CD4-positive, alpha-beta T cell treated with Interleukin-6 at 100 ng/mL for 8 hours (primary cell): ENCODE measurements at regions not wholly inside any gene's neighbourhood (a gene's known extent, or its start where the extent isn't known, plus 50 kb on each side); places are given as distances from the start of the nearest gene placed in this dataset.

Experiments used
- DNase-seq: peaks from one replicate; pipeline ENCODE4 v3.0.0-alpha.2; 2020; ENCODE audit warnings: mixed read lengths, low spot score

DNA sequence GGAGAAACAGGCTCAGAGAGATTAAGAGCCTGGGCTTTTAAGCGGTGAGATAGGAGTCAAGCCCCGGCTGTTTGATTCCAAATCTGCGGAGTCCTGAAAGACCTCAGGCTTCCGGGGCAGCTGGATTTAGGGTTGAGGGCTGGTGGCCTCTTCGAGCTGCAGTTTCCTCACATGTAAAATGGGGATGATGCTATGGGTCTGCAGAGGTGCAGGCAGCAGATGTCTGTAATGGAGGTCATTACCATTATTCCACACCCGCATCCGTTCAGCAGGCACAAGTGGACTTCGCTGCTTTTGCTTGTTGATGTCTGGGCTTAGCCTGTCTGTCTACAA, 175.6 kb upstream of the HS6ST1 start:
- DNase-seq, result no peak

- DNase-seq, result no peak
These were observed 176.1 kb upstream of the HS6ST1 start for GRCh38 chr2:128494640-128495321.

- DNase-seq, result no peak
These were observed 177.4 kb upstream of the HS6ST1 start for GRCh38 chr2:128495996-128496547.

DNA sequence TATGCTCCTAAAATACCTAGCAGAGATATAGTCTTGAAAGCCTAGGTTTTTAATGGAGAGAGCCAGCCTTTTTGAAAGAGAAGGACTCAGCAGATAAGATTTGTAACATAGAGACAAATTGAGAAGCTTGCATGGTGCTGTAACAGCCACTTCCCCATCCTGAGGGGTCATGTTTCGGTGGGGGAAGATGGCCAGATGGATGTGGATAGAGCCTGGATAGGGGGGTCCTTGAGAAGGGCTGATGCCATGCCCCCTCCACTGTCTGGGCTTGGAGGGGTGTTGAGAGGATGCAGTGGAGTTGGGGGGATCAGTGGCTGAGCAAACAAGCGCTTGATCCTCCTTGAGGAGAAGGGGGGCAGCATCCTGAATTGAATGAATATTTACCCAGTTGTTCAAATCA, 178.0 kb upstream of the HS6ST1 start:
- no peak for DNase-seq

- DNase-seq, result no peak
These were observed 178.8 kb upstream of the HS6ST1 start for GRCh38 chr2:128497461-128497860.

DNA sequence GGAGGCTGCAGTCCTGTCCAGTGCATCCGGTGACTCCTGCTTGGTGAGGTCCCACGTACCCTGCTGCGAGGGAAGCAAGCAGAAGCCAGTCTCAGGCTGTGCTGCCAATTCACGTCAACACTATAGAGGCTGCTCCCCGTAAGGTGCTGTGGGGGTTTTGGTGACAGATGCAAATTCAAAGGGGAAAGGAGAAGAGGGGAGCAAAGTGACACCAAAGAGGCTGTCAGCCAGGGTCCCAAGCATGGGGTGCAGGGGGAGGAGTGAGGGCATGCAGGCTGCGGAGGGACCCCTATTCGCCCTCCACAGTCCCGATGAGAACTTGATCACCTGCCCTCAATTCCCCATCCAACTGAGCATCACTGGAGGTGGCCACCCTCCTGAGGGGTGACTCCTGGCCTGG, 179.4 kb upstream of the HS6ST1 start:
- no peak for DNase-seq

- DNase-seq, result no peak
These were observed 179.9 kb upstream of the HS6ST1 start for GRCh38 chr2:128498589-128498988.

DNA sequence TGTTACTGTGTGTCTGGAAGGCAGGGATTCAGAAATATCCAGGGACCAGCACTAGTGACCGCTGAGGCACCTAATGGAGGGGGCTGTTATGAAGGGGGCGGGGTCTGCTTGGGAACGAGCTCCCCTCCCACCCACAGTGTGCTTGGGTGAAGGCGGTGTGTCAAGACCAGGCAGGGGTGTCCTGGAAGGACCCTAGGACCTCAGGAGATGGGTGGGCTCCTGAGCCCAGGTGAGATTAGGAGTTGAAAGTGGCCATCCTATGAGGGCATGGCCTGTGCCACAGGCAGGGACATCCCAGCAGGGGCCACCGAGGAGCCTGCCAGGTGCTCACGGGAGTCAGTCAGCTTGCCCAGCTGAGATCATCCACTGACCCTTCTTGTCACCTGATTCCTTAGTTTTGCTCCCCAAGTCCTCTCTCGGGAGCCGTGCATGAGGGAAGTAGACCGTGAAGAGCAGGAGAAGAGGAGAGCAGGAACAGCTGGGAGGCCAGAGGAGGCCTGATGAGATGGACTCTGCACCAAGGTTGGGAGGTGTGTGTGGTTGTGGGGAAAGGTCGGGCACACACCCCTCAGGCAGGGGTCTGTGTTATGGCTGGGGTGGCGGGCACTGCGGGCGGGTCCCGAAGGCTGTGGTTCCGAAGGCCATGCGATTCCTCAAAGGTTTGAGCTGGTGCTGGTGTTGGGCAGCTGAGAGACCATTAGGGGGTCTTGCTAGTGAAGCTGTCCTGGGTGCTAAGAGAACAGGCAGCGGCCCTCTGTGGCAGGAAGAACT, 180.9 kb upstream of the HS6ST1 start:
- no peak for DNase-seq

GRCh38 chr2:128500138-128500800, 181.6 kb upstream of the HS6ST1 start:
- no peak for DNase-seq

- DNase-seq, result no peak
These were observed 182.5 kb upstream of the HS6ST1 start for GRCh38 chr2:128501006-128501690.

GRCh38 chr2:128501700-128502099, 183.0 kb upstream of the HS6ST1 start:
- DNase-seq, result no peak

GRCh38 chr2:128502200-128502599, 183.5 kb upstream of the HS6ST1 start:
- DNase-seq, result no peak

DNA sequence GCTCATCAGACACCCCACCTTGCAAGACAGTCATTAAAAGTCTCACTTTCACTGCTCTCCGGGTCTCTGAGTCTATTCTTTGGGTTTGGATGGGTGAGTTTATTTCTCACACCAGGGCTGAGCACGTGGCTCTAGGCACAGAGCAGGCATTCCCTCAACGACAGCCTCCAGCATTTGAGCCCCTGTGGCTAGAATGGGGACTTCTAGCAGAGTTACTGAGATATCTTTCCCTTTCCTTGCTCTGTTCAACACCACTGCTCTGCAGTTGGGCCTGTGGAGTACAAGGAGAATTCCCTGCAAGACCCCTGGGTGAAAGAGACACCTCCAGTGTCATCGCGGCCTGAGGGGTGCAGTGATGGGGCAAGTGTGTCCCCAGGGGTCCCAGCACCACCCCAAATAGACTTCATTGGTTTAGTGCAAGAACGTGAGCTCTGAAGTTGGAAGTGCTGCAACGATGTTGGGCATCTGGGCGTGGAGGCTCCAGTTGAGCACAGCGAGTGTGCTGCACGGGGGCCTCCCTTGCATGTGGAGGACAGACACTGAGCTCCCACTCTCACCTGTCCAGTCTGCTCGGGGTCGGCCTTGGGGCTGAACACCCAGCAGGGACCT, 184.1 kb upstream of the HS6ST1 start:
- DNase-seq, result no peak

- DNase-seq, result no peak
These were observed 185.0 kb upstream of the HS6ST1 start for GRCh38 chr2:128503399-128504245.

- no peak for DNase-seq
These were observed 185.8 kb upstream of the HS6ST1 start for GRCh38 chr2:128504246-128505149.

DNA sequence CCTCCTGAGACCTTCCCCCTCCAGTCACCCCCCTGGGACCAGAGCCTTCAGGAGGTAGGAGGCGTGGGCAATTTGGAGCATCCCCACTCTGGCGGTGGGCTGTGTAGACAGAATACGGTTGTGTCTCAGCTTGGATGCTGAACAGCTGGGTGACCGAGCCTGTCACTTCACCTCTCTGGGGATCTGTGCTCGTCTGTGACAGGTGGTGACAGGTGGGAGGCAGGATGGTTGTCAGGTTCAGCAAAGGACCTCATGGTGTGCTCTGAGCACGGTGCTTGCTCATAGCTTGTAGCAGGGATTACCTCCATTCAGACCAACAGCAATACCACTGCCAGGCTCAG, 186.5 kb upstream of the HS6ST1 start:
- DNase-seq, result no peak

- no peak for DNase-seq
These were observed 187.2 kb upstream of the HS6ST1 start for GRCh38 chr2:128505575-128506526.

DNA sequence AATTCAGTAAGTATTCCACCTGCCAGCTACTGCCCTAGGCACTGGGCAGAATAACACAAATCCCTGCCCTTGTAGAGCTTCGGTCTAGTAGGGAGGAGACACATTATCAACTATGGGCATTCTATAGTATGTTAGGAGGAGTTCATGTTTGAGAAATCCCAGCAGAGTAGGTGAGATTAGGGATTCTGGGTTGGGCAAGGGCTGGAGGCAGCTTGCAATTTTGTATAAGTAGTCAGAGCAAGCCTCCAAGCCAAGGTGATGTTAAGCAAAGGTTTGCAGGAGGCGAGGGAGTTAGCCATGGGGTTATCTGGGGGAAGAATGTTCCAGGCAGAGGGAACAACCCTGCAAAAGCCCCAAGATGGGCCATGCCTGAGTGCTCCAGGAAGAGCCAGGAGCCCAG, 187.9 kb upstream of the HS6ST1 start:
- no peak for DNase-seq
